NCI-H1436 (cell line): ENCODE measurements at regions not wholly inside any gene's neighbourhood (a gene's known extent, or its start where the extent isn't known, plus 50 kb on each side); places are given as distances from the start of the nearest gene placed in this dataset.
"Not testable (repeated sequence)": the region's sequence is repeated elsewhere in the genome, so short reads cannot be mapped to it uniquely, and the experiment has no call there.

Experiments used
- DNase-seq: peaks from one replicate; lab custom pipeline; 2025; lab: John Stamatoyannopoulos, UW

- not testable (repeated sequence) for DNase-seq
Observed at GRCh38 chr4:86527713-86528112, 66.4 kb upstream of the PTPN13 start.

GRCh38 chr4:86529436-86529835 is 64.7 kb upstream of the PTPN13 start:
- no peak for DNase-seq

- DNase-seq, result no peak
Observed at GRCh38 chr4:86530183-86530582, 63.9 kb upstream of the PTPN13 start.

- no peak for DNase-seq
Observed at GRCh38 chr4:86531440-86531839, 62.7 kb upstream of the PTPN13 start.

- no peak for DNase-seq
Observed at GRCh38 chr4:86532851-86533250, 61.3 kb upstream of the PTPN13 start.

GRCh38 chr4:86536151-86536550 is 58.0 kb upstream of the PTPN13 start:
- DNase-seq, result no peak

GRCh38 chr4:86542319-86543027 is 51.6 kb upstream of the PTPN13 start:
- DNase-seq, result no peak

- no peak for DNase-seq
Observed at GRCh38 chr4:86543080-86543479, 51.0 kb upstream of the PTPN13 start.

- DNase-seq, result no peak
Observed at GRCh38 chr4:86543560-86544309, 50.4 kb upstream of the PTPN13 start.

GRCh38 chr4:86544310-86544966 is 49.7 kb upstream of the PTPN13 start:
- no peak for DNase-seq
